NCI-H446 (cell line): ENCODE measurements at regions not wholly inside any gene's neighbourhood (a gene's known extent, or its start where the extent isn't known, plus 50 kb on each side); places are given as distances from the start of the nearest gene placed in this dataset.

Source experiments
- DNase-seq, 2 experiments: peaks; one replicate each; lab custom pipeline; 2025; lab: John Stamatoyannopoulos, UW

GRCh38 chr2:121897335-121897970 lies 142.0 kb downstream of the TSN start:
- peak in 1 of 2 experiments; percentile 56 for DNase-seq

DNA sequence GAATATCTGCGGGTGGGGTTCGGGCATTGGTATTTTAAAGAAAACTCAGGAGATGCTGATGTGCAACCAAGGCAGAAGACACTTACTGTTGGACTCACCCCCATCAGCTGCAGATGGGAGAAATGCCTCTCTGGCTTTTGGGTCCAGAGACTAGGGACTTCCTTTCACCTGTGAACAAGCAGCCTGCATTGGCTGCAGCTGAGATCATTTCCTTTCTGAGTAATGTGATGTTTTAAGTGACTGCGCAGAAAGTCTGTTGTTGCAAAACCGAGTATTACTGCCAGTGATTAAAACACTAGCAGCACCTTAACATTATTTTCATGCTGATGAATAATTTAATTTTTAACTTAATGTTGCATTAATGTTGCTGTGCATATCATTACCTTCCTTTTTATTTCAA lies 143.0 kb downstream of the TSN start:
- no peak for DNase-seq

DNA sequence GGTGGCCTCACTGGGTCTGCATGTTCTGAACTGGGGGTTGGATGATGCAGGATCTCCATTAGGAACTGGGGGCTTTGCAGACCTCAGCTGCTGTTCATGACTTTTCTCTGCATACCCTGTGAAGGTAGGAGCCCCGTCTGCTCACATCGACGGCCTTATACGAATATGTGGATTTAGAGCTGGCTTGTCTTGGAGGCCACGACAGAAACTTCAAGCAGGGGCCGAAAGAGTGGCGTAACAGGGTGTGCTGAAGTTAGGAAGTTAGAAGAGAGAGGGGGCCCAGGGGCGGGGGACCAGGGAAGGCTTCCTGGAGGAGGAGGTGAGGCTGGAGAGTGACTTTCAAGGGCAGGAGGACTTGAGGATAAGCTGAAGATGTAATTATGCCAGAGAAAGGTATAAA lies 144.9 kb downstream of the TSN start:
- no peak for DNase-seq

DNA sequence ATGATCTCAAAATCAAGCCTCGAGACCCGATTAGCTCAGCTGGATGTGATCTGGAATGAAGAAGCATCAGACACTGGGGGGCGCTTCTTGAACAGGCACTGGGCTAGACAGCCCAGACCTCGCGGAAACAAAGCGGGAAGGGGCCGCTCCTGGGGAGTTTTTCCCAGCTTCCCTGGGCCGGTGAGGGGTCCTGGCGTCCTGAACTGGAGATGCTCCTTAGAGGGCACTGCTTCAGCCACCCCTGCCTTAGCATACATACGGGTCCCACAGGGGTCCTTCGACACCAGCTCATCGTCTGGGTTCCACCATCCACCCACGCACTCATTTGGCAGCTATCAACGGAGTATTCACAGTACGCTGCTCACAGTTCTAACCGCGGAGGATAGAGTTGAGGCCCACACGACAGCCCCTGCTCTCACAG lies 146.7 kb downstream of the TSN start:
- no peak for DNase-seq

DNA sequence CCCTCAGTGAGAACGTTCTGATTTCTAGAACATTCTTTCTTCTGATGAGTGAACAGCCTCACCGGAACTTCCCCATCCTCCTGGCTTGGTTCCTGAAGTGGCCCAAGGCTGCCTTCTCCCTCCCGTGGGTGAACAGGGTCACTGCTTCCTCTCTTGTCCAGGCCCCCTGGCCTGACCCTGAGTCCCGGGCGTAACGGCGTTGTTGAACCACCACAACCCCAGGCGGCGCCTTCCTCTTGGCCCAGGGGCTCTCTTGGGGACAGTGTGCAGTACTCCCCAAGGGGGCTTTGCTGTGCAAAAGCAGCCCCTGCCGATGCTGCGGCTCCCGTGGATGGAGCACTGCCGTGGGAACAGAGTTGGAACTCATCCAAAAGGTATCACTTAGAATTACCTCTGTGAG lies 147.2 kb downstream of the TSN start:
- DNase-seq: no peak

DNA sequence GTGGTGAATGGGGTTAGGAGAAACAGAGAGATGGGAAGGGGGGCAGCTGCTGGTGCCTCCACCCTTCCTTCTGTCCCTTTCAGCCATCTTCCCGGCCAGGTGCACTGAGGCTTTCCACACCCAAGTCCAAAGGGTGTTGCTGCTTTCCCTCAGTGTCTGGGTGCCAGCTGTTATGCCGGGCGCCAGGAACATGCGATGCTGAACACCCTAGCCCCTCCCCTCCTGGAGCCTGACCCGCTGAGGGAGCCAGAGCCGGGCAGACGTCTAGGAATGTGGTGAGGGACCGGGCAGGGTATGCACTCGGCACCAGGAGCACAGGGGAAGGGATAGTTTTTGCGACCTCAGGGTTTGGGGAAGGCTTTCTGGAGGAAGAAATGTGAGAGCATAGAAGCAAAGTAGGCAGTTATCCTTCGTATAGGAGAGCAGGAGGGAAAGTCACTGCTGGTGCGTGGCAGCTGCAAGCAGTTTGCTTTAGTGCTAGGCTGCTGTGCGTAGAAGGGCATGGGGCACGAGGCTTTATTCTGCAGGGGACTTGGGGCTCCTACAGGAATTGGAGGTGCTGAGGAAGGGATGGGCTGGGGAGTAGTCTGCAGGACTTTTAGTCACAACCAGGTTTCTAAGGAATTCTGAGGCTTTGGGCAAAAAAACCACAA lies 147.7 kb downstream of the TSN start:
- DNase-seq: peak in 1 of 2 experiments; percentile 32

DNA sequence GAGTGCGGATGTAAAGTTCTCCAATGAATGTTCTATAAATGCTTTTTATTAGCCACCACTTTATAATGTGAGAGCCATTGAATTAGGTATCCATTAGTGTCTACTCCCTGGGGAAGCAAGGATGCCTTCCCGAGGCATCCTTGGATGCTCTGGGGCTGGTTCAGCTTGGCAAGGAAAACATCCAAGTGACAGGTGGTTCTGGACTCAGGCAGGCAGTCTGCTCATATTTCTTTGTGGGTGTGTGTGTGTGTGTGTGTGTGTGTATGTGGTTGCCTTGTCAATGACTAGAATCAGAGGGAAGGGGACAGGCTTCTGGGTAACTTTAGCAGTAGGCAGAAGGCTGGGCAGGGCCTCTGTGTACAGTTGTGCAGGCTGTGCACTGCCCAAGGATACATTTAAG lies 149.2 kb downstream of the TSN start:
- peak in 1 of 2 experiments; percentile 40 for DNase-seq

GRCh38 chr2:121905201-121905600 lies 149.8 kb downstream of the TSN start:
- DNase-seq: no peak

DNA sequence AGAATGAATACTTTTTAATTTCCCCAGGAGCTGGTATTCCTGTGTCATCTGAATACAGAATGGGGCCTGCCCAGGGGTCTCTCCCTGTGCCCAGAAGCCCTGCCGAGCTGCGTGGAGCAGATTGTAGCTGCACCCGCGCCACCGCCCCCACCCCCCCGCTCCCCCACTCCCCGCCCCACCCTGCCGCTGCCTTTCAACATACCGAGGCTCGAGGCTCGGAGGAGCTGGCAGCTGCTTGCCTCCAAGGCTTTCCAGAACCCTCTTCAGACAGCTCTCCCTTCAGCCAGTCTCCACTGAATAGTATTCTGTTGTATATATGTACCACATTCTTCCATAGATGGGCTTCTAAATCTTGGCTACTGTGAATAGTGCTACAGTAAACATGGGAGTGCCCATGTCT lies 150.7 kb downstream of the TSN start:
- DNase-seq: no peak

DNA sequence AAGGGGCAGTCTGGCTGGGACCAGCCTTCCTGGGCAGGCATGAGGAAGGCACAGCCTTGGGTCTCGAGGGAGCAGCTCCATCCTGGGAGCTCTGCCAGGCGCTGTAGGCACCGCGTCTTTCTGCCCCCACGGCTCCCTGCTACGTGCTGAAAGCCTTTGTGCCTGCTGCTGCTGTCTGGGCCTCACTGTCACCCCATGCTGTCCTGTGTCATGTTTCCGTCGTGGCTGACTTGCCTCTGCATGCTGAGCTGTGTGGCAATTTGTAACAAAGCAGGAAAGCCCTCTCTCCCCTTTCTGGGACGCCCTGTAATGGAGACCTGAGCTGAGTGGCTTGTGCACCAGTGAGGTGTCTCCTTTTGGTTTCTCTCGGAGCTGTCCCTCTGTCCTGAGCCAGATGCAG lies 152.5 kb downstream of the TSN start:
- peak; percentile 4 to 40 for DNase-seq

- no peak for DNase-seq
These were observed 154.7 kb downstream of the TSN start for GRCh38 chr2:121910139-121910538.

GRCh38 chr2:121911036-121911435 lies 155.6 kb downstream of the TSN start:
- no peak for DNase-seq

- no peak for DNase-seq
These were observed 161.7 kb downstream of the TSN start for GRCh38 chr2:121917143-121917542.

DNA sequence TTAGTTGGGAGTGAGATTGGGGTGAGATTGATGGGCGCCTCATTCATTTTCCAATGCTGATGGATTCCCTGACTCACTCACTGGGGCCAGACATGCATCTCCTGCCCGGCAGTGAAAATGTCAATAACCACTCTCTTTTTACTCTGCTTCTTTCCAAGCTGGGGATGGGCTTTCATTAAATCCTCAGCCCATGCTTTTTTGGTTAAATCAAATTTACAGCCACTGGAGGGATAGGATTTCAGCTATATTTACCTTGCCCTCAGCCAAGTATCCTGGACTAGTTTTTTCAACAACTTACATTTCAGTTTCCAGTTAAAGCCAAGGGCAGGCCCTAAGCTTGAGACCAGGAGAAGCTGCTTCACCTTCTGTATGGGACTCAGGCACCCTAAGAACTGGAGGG lies 162.8 kb downstream of the TSN start:
- DNase-seq: no peak

DNA sequence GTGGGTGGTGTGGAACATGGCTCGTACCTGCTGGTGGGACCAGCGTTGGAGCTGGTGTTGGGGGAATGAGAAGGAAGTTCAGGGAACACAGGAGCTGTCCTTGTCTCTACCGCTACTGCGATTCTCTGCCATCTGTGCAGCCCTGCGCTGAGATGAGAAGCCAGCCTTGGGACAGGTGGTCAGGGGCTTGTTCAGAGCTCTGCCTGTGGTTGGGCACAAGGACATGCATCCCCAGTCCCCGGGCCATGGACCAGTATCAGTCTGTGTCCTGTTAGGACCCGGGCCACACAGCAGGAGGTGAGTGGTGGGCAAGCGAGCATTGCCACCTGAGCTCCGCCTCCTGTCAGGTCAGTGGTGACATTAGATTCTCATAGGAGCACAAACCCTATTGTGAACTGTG lies 164.4 kb downstream of the TSN start:
- no peak for DNase-seq

- DNase-seq: no peak
These were observed 170.0 kb downstream of the TSN start for GRCh38 chr2:121925466-121925865.

- no peak for DNase-seq
These were observed 187.8 kb downstream of the TSN start for GRCh38 chr2:121943285-121943684.

GRCh38 chr2:121944072-121944831 lies 188.8 kb downstream of the TSN start:
- DNase-seq: peak in 1 of 2 experiments; percentile 15

DNA sequence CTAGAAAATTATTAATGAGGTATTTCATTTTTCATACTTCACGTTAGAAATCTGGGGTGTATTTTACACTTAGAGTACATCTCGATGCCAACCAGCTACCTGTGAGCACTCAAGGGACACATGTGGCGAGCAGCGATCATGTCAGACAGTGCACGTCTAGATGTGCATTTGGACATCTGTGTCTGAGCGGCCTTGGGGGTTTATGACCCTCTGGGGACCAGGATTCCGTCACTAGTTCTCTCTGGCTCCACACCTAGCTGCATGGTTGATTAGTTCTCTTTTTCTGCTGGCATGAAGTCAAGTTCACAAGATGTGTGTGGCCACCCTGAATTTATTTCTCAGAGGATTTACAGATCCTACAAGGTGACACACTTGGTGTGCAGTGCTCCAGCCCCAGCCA lies 192.2 kb downstream of the TSN start:
- DNase-seq: no peak

DNA sequence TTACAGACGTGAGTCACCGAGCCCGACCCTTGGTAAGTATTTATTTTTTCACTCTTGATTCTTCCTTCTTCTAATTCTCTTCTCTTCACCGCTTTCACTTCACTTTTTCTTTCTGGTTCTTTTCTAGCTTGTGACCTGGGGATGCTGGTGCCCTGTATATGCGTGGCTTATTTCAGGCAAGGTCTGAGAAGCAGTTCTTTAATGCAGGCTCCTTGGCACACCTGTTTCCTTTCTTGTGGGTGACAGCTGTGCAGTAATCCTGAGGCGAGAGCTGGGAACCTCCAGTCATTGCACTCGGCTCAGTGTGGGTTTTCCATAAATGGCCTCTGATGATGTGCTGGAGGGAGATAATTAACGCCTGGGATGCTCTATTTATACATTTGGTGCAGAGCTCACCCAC lies 193.8 kb downstream of the TSN start:
- DNase-seq: no peak

DNA sequence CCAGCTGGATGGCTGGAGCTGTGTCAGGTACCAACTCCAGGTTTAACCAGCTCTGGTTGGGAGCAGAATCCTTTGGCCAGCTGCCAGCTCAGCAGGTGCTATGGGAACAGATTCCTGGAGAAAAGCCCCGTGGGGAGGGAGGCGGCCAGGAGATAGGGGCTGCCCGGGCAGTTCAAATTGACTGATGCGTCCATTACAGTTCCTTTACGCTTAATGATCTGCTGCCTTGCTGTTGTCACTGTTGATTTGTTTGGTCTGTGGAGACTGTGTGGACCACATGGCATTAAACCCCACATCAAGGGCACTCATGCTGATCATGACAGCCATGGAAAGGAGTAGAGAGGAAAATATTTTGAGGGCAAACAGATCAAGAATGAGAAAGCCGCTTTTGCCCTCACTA lies 200.0 kb downstream of the TSN start:
- peak in 1 of 2 experiments; percentile 61 for DNase-seq

GRCh38 chr2:121955872-121956271 lies 200.4 kb downstream of the TSN start:
- DNase-seq: no peak

DNA sequence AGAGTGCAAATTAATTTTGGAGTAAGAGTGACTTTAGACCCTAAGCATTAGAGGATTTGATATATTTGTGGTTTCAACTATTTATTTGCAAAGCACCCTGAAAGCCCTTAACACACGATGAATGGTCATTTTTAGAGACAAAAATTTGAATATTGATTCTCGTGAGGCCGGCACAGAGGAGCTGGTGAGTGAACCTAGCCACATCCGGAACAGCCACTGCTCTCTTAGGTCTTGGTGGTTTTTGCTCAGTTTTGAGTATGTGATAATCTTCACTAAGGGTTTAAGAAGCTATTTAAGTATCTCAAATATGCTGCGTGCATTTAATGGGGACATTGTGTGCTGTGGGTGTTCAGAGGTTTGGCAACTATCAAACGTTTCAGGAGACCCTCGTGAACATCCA lies 204.8 kb downstream of the TSN start:
- DNase-seq: no peak
